Activated T-helper 2 cell treated with anti-CD3 and anti-CD28 coated beads, Interferon-gamma antibody, Interleukin-2, Interleukin-4, amounts not matched to agents 10 μg/mL and 5 μg/mL and 100 μg/mL, durations not matched to agents 14 hours and 24 hours and 36 hours (primary cell): ENCODE measurements at regions not wholly inside any gene's neighbourhood (a gene's known extent, or its start where the extent isn't known, plus 50 kb on each side); places are given as distances from the start of the nearest gene placed in this dataset.
"Not testable (repeated sequence)": the region's sequence is repeated elsewhere in the genome, so short reads cannot be mapped to it uniquely, and the experiment has no call there.

Source experiments
- DNase-seq: peaks from one replicate; pipeline ENCODE4 v3.0.0; 2021; ENCODE audit warnings: low spot score
- H3K27ac Mint-ChIP-seq: one replicate; pipeline ENCODE4 v1.8.0; 2021; ENCODE audit warnings: mixed read lengths
- H3K27me3 Mint-ChIP-seq: one replicate; pipeline ENCODE4 v1.8.0; 2021; ENCODE audit warnings: low read depth, mixed read lengths
- H3K36me3 Mint-ChIP-seq: one replicate; pipeline ENCODE4 v1.8.0; 2021; ENCODE audit warnings: low read depth, mixed read lengths
- H3K4me1 Mint-ChIP-seq: one replicate; pipeline ENCODE4 v1.8.0; 2021; ENCODE audit warnings: low read depth, mixed read lengths
- H3K4me3 Mint-ChIP-seq: one replicate; pipeline ENCODE4 v1.8.0; 2021; ENCODE audit warnings: low read depth, mild to moderate bottlenecking, moderate library complexity, mixed read lengths
- H3K9me3 Mint-ChIP-seq: one replicate; pipeline ENCODE4 v1.8.0; 2021; ENCODE audit warnings: mixed read lengths
- intact Hi-C: fragments of 100-400 bp; cut with micrococcal nuclease; formaldehyde crosslinking; loops from one replicate; pipeline ENCODE4 v1.15.1; 2023

DNA sequence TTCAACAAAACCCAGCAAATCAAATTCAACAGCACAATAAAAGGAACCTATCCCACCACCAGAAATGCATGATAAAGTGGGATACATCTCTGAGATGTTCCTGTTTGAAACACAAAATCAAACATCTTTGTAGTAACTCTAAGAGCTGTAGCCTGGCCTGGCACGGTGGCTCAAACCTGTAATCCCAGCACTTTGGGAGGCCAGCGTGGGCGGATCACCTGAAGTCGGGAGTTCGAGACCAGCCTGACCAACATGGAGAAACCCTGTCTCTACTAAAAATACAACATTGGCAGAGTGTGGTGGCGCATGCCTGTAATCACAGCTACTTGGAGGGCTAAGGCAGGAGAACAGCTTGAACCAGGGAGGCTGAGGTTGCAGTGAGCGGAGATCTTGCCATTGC lies 202.8 kb upstream of the POTEB2 start:
- H3K9me3 Mint-ChIP-seq, H3K36me3 Mint-ChIP-seq, H3K27me3 Mint-ChIP-seq, DNase-seq, H3K4me3 Mint-ChIP-seq, H3K27ac Mint-ChIP-seq, intact Hi-C loops, H3K4me1 Mint-ChIP-seq: not testable (repeated sequence)

DNA sequence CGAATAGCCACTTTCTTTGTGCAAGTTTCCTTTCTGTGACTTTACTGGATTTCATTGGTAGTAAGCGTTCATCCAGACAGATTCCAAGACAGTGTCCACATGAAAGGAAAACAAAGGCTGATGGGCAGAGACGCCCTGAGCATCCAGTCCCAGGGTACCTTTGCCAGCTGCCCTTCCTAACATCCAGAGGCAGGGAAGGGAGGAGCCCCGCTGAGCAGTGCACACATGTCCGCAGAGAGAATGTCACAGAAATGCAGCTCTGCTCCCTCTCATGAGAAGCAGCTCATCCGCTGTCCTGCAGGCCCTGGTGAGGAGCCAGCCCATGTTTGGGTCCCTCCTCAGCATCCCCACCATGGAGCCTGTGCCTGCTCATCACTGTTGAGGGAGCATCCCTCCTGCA lies 197.4 kb upstream of the POTEB2 start:
- H3K27me3 Mint-ChIP-seq, H3K36me3 Mint-ChIP-seq, H3K9me3 Mint-ChIP-seq, DNase-seq, intact Hi-C loops, H3K27ac Mint-ChIP-seq, H3K4me1 Mint-ChIP-seq, H3K4me3 Mint-ChIP-seq: not testable (repeated sequence)

DNA sequence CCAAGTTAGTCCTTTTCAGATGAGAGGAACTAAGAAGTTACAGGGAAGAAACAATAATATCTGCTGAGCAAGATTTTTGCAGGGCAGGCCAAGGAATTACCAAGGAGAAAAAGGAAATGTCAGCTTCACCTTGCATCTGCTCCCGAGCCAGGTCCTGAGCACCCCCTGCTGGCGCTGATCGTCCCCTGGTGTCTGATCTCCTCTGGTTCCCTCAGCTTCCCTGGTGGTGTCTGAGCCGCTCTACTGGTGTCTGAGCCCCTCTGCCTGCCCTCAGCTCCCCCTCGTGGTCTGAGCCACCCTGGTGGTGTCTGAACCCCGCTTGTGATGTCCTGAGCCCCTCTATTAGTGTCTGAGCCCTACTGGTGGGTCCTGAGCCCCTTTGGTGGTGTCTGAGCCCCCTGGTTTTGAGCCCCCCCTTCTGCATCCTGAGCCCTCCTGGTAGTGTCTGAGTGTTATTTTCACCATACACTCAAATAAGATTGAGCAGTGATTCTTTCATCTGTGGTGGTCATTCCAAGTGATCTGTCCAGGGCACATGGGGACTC lies 196.6 kb upstream of the POTEB2 start:
- DNase-seq, H3K36me3 Mint-ChIP-seq, H3K4me1 Mint-ChIP-seq, H3K4me3 Mint-ChIP-seq, H3K27me3 Mint-ChIP-seq, intact Hi-C loops, H3K9me3 Mint-ChIP-seq, H3K27ac Mint-ChIP-seq: not testable (repeated sequence)

DNA sequence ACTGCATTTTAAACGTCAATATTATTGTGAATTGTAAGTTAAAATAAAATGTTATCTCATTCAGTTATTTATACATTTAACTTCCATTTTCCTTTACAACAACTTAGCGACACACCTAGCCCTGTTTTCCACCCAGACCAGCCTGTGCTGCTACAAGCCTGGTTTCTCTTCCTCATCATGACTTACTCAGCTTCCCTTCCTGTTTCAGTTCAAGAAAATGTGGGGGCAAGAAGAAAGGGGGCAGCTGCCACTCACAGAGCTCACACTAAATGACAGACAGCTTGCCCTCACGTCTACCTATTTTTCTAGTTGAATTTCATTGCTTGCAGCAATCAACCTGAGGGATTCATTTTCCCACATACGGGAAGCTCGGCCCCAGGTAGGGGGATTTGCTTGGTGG lies 185.8 kb upstream of the POTEB2 start:
- H3K27me3 Mint-ChIP-seq, H3K27ac Mint-ChIP-seq, H3K4me1 Mint-ChIP-seq, DNase-seq, H3K9me3 Mint-ChIP-seq, H3K4me3 Mint-ChIP-seq, H3K36me3 Mint-ChIP-seq, intact Hi-C loops: not testable (repeated sequence)

DNA sequence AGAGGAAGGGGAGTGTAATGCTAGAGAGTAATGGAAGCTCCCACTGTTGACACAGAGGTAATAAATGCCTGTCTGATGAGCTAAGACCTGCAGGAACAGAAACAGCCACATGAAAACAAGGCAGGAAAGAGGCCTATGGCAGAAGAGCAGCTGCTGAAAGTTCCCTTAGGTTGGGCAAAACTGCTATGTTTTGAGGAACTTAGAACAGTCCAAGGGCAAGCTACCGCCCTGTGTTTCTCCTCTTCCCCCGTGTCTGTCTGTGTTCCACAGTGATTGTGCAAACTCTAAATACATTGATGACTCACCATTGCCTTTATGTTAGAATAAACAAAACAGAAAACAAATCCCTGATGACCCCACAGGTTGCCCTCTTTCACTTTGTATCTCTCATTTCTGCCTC lies 165.6 kb upstream of the POTEB2 start:
- intact Hi-C loops, H3K9me3 Mint-ChIP-seq, H3K36me3 Mint-ChIP-seq, H3K27ac Mint-ChIP-seq, H3K27me3 Mint-ChIP-seq, H3K4me1 Mint-ChIP-seq, H3K4me3 Mint-ChIP-seq, DNase-seq: not testable (repeated sequence)

DNA sequence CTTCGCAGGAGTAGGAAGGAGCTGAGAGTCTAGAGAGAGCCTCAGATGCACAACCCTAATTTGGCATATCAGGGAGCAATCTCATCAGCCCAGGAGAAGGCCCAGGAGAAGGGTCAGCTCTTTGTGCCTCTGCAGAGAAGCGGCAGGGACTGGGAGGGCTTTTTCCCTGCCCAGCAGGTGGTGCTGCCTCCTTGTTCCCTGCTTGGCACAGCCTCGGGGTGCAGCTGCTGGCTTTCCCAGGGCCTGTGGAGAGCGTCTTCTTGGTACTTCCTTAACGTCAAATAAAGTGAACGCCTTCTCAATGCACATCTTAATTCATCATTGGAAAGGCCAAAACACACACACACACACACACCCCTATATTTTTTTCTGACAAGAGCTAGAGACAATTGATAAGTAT lies 162.9 kb upstream of the POTEB2 start:
- H3K9me3 Mint-ChIP-seq, H3K27me3 Mint-ChIP-seq, intact Hi-C loops, H3K4me3 Mint-ChIP-seq, H3K36me3 Mint-ChIP-seq, H3K4me1 Mint-ChIP-seq, H3K27ac Mint-ChIP-seq, DNase-seq: not testable (repeated sequence)

DNA sequence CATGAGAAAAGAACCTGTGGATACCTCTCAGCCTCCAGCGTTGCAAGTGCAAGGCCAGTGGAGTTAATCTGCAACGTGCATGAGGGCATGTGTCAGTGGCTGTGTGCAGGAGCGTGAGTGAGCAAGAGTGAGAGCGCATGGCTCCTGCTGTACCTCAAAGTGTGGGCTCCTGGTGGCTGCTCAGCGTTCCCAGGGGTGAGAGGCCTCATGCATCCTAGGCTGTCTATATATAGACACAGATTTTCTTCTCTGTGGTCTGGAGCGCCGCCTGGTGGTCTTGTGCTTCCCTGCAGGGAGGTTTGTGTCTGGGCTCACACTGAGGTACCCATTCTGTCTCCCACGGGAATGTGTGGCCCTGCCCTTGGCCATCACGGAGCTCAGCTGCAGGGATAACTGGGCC lies 161.8 kb upstream of the POTEB2 start:
- intact Hi-C loops, DNase-seq, H3K4me1 Mint-ChIP-seq, H3K27me3 Mint-ChIP-seq, H3K9me3 Mint-ChIP-seq, H3K36me3 Mint-ChIP-seq, H3K27ac Mint-ChIP-seq, H3K4me3 Mint-ChIP-seq: not testable (repeated sequence)

DNA sequence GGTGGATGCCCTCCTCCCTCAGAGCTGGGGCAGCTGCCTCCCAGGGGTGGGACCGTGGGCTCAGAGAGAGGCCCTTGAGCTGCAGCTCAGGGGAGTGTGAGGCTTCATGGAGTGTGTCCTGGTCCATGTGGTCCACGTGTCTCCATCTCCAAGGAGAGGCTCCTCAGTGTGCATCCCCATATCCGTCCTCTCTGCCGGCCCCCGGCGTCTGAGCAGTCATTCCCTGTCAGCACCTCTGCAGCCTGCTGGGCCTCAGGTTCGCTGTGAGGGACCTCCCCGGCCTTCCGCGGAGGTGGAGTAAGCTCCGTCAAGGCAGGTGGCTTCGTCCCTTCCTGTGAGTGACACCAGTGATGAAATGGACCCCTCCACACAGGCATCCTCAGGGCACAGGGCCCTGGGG lies 160.7 kb upstream of the POTEB2 start:
- H3K9me3 Mint-ChIP-seq, H3K4me1 Mint-ChIP-seq, DNase-seq, intact Hi-C loops, H3K27ac Mint-ChIP-seq, H3K27me3 Mint-ChIP-seq, H3K36me3 Mint-ChIP-seq, H3K4me3 Mint-ChIP-seq: not testable (repeated sequence)

DNA sequence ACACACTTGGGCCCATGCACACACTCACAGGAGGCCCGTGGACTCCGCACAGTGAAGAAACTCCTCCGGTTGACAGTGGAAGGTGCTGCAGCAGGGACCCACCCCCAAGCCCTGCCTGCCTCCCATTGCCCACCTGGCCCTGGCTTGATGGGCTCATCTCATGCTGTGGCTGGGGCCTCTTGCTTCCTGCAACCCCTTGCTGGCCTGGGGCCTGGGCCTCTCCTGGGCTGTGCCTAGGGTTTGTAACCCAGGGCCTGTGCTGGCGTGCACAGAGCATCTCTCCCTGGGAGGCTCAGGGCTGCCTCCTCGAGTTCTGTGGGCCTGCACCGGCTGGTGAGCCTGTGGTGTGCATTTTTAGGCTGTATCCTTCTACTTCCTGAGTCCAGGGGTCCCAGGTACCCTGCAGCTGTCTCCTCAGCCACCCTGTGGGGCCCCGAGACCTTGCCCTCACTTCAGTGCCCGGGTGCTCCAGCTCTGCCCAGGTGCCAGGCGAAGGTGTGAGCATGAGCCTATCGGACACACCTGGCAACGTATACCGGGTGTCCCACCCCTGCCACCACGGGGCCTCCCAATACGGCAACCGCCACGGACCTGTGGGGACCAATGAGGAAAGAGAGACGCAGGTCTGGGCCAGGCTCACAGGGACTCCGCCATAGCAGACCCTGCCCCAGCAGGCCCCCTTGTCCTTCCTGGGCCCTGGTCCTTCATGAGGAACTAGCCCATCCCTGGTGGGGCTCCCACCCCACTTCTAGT lies 158.3 kb upstream of the POTEB2 start:
- H3K27ac Mint-ChIP-seq, H3K4me3 Mint-ChIP-seq, DNase-seq, H3K27me3 Mint-ChIP-seq, H3K36me3 Mint-ChIP-seq, H3K9me3 Mint-ChIP-seq, H3K4me1 Mint-ChIP-seq, intact Hi-C loops: not testable (repeated sequence)

DNA sequence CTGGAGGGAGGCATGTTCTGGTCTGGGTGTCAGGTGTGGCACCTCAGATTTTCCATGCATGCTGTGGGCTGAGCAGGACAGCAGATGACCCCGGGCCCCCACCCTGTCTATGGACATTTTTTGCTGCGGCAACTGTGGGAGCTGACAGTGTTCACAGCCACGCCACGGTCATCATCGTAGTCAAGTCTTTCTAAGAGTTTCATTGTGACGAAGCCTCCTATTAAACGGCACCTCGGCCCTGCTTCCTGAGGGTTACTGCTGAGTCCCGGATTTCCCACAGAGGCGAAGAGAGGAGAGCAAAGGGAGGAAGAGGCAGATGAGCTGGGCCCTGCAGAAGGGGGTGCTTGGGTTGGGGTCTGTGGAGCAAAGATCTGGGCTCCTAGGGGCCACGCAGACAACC lies 152.1 kb upstream of the POTEB2 start:
- H3K4me3 Mint-ChIP-seq, DNase-seq, H3K27me3 Mint-ChIP-seq, intact Hi-C loops, H3K9me3 Mint-ChIP-seq, H3K27ac Mint-ChIP-seq, H3K36me3 Mint-ChIP-seq, H3K4me1 Mint-ChIP-seq: not testable (repeated sequence)

DNA sequence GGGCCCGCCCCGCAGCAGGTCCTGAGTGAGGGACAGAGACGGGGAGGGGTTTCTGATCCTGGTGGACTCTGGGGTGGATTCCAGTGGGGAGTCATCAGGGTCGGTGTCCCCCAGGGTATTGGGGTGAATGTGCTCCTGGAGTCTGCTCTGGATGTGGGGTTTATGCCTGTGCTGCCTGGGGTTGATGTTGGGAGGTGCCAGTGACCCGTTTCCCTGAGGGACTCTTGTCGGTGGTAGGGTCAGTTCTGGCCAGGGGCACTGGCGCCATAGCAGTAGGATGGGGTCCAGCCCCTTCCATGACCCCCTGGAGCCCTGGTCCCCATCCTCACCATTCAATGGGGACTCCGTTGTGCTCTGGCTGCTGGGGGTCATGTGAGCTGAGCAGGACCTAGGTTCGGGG lies 151.2 kb upstream of the POTEB2 start:
- H3K36me3 Mint-ChIP-seq, H3K27ac Mint-ChIP-seq, intact Hi-C loops, H3K27me3 Mint-ChIP-seq, DNase-seq, H3K9me3 Mint-ChIP-seq, H3K4me1 Mint-ChIP-seq, H3K4me3 Mint-ChIP-seq: not testable (repeated sequence)

DNA sequence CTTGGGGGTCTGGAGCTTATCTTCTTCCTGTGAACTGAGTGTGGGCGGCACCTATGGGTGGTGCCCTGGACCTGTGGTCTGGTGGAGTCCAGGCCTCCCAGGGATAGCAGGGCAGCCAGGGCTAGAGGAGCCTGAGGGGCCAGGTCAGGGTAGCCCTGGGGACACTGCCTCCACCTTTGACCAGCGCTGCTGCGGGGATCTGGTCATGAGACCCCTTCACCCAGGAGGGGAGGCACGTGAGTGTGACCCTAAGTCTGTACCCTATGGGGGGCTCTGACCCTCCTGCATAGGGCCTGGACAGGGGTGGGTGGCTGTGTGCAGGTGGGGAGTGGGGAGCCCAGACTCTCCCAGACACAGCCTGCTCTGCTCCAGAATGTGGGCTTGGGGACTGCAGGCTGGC lies 150.5 kb upstream of the POTEB2 start:
- H3K27me3 Mint-ChIP-seq, intact Hi-C loops, H3K36me3 Mint-ChIP-seq, H3K4me3 Mint-ChIP-seq, DNase-seq, H3K27ac Mint-ChIP-seq, H3K4me1 Mint-ChIP-seq, H3K9me3 Mint-ChIP-seq: not testable (repeated sequence)

DNA sequence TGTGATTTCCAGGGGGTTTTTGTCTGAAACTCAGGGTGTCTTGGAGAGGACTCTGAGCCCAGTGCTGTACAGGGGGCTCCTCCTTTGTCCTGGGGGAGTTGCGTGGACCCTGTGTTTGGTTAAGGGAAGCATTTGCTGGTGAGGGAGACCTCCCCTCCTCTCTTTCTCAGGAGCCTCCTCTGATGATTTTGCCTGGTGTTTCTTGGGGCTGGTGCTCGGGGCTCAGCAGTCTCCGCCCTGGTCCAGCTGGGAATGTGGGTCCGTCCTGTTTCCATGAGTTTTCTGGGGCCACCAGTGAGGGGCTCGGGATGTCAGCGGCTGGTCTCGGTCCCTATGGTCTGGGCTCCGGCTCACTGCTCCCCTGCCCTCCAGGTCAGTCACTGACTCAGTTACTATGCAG lies 149.1 kb upstream of the POTEB2 start:
- DNase-seq, H3K9me3 Mint-ChIP-seq, H3K27me3 Mint-ChIP-seq, H3K4me3 Mint-ChIP-seq, intact Hi-C loops, H3K36me3 Mint-ChIP-seq, H3K27ac Mint-ChIP-seq, H3K4me1 Mint-ChIP-seq: not testable (repeated sequence)

DNA sequence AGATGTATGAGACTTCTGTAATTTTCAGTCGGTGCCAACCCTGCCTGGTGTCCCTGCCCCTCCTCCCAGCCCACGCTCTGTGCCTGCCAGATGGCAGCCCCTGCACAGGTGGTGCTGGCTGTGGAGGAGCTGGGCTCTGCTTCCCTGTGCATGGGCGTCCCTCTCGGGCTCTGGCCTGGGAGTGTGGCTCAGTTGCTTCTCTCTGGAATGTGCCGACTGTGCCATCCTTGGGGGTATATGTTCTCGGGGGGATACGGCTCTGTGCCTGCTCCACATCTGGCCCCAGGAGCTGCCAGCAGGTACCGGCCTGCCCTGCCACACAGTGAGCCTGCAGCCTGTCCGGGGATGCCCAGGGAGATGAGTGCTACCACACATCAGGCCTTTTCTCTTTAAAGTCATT lies 147.2 kb upstream of the POTEB2 start:
- H3K4me3 Mint-ChIP-seq, intact Hi-C loops, H3K27me3 Mint-ChIP-seq, H3K9me3 Mint-ChIP-seq, H3K4me1 Mint-ChIP-seq, H3K27ac Mint-ChIP-seq, H3K36me3 Mint-ChIP-seq, DNase-seq: not testable (repeated sequence)
